CD4-positive, alpha-beta T cell treated with Interleukin-2 at 100 ng/mL for 4 hours (primary cell): ENCODE measurements at regions not wholly inside any gene's neighbourhood (a gene's known extent, or its start where the extent isn't known, plus 50 kb on each side); places are given as distances from the start of the nearest gene placed in this dataset.

Experiments used
- DNase-seq: peaks from one replicate; pipeline ENCODE4 v3.0.0-alpha.2; 2020; ENCODE audit warnings: low spot score

DNA sequence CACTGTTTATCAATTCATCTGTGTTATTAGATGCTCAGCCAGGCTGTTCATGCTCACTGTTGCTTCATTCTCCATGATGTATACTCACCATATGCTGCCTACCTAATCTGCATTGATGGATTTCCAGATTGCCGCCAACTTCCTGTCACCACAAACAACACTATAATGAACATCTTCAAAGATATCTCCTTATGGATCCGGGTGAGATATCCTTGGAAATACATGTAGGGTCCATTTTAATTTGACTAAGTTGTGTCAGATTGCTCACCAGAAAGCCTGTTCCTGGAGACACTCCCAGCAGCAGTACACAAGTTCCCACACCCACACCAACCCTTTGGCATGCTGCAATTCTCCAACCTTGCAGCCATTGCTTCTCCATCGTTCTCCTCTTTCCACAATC is 547.5 kb upstream of the TNP1 start:
- DNase-seq, result no peak

- no peak for DNase-seq
Measured at GRCh38 chr2:217404236-217404760, 544.4 kb upstream of the TNP1 start.

GRCh38 chr2:217402761-217403383 is 543.0 kb upstream of the TNP1 start:
- no peak for DNase-seq

GRCh38 chr2:217402144-217402543 is 542.3 kb upstream of the TNP1 start:
- no peak for DNase-seq

- no peak for DNase-seq
Measured at GRCh38 chr2:217399291-217399690, 539.4 kb upstream of the TNP1 start.

DNA sequence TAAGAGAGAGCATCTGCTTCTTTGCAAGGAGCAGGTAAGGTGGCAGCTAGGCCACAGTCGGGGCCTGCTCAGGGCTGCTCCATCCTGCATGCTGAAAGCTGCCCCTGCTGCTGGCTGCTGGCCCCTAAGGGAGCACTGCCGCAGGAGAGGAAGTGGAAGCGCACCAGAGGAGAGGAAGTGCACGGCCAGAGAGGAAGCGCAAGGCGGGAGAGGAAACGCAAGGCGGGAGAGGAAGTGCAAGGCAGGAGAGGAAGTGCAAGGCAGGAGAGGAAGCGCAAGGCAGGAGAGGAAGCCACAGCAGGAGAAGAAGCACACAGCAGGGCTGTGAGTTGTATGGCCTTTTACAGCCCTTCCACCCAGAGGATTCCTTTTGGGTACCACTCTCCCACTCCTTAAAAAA is 539.0 kb upstream of the TNP1 start:
- DNase-seq, result no peak

GRCh38 chr2:217398101-217398500 is 538.2 kb upstream of the TNP1 start:
- DNase-seq, result no peak

GRCh38 chr2:217396586-217396985 is 536.7 kb upstream of the TNP1 start:
- no peak for DNase-seq

DNA sequence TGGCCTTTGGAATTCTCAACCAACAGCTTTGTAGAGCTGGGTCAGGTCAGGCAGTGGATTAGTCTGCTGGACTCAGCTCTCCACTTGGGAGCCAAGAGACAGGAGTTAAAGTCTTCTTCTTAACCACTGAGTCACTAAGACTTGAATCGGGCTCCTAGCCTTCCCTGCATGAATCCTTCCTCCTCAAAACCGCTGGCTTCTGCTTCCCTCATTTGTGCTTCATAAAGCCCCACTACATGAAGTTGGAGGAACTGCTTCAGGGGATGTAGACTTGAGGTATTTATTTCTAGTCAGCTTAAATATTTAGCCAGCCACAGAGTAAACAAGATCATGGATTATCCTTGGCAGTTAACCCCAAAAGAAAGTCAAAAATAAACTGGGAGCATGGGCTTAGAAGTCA is 536.3 kb upstream of the TNP1 start:
- no peak for DNase-seq

DNA sequence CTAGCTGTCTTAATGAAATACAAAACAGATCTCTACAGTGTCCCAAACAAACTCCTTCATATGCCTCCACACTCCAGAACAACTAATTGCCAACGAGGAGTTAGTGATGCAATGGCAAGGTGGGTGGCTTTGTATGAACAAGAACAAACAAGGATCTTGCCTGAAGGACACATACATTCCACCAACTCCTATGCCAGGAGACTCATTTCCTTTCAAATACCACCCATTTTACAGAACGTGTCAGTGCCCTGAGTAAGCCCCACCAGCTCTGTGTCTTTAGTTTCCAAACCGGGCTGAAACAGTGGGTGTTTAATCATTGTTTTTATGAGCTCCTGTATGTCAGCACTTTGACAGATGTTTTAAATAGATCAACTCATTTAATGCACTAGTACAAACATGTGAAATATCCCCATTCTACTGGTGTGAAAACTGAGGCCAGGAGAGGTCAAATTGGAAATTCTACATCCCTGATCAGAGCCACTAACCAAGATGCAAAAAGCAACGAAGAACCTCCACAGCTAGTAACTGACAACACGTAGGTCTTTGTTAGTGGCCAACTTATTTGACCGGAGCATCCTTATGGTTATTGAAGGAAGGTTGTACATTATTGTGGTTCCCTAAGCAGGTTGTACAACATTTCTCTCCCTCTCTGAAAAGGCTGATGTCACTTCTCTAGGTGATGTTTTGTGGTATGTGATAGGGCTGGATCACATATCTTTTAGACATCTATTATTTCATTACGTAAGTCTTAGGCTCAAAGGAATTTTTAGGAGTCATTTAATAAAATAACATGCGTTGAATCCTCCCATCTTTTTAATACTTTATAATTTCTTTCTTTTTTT is 534.9 kb upstream of the TNP1 start:
- DNase-seq, result no peak

- DNase-seq, result no peak
Measured at GRCh38 chr2:217393585-217394032, 533.7 kb upstream of the TNP1 start.

GRCh38 chr2:217392930-217393584 is 533.2 kb upstream of the TNP1 start:
- no peak for DNase-seq

GRCh38 chr2:217387776-217388387 is 528.0 kb upstream of the TNP1 start:
- DNase-seq, result no peak

- no peak for DNase-seq
Measured at GRCh38 chr2:217386041-217386440, 526.2 kb upstream of the TNP1 start.

DNA sequence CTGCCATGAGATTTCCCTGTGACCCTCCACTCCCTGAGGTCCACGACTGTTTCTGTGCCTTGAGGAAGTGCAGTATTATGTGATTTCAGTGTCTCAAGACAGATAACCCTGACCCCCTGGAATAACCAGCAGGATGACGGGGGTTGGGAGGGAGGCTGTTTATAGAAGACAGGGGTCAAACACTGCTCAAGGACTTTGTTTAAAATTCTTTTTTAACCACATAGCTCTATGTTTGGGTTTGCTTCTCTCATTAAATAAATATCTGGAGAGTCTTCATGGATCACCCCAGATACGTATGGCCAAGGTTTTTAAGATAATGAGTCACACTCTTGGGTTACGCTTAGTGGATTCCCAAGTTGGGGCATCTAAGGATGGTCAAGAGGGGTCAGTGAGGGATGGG is 523.8 kb upstream of the TNP1 start:
- no peak for DNase-seq

DNA sequence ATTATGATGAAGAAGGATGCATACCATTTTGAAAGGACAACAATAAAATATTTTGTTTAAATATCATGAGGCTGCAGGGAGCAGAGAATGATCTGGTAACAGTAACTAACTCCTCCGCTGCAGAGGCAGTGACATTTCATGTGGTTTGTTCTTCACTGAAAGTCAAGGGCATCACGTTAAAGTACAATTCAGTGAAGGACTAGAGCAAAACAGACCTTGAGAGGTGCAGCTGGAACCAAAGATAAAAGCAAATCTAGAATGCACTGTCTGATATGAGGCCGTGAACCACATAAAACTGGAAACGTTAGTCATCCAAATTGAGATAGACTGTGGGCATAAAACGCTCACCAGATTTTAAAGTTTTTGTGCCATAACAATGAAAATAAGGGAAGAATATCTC is 522.9 kb upstream of the TNP1 start:
- DNase-seq, result no peak

GRCh38 chr2:217379807-217380206 is 519.9 kb upstream of the TNP1 start:
- no peak for DNase-seq

- no peak for DNase-seq
Measured at GRCh38 chr2:217372794-217373193, 512.9 kb upstream of the TNP1 start.

GRCh38 chr2:217371781-217372213 is 511.9 kb upstream of the TNP1 start:
- no peak for DNase-seq

GRCh38 chr2:217370391-217370790 is 510.5 kb upstream of the TNP1 start:
- no peak for DNase-seq

DNA sequence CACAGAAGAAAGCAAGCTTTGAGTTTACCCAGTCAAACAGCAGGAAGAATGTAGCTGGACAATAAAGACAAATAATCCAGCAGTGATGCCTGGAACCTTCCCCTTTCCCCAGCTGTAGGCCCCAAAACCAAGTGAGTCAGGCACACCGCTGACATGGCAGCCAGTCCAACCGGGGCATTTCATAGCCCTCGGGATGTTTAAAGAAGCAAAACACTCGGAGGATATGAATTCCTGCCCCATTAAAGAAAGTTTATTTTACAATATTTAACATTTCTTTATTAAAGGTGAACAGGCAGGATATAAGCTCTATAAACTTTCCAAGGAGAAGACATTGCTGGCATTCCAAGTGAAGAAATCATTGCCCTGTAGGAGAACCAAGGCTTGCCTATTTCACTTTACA is 507.6 kb upstream of the TNP1 start:
- no peak for DNase-seq

DNA sequence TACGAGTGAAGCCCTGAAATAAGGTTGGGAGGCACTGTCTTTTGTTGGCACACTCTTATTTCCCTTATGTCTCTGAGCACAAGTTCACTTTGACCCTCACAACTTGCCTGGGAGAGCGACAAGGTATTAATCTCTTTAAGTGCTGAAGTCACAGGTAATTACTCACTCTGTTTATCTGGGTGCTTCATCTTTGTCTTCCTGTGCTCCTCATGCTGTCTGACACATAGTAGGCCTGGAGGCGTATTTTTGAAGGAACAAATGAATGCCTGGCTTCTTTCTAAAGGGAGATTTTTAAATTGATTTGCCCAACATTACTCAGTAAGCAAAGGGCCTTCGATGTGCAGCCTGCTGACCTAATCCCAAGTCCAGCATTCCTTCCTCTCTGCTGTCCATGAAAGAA is 507.1 kb upstream of the TNP1 start:
- DNase-seq, result no peak
